ENCODE measurements at regions not wholly inside any gene's neighbourhood (a gene's known extent, or its start where the extent isn't known, plus 50 kb on each side); places are given as distances from the start of the nearest gene placed in this dataset.

- ChIA-PET POLR2A (no interaction called here), CTCF (no interaction called here)
- no peak for TF ChIP-seq HDGF (IDR thresholded peaks at IDR 0.05; ENCODE audit: borderline replicate concordance)
- no peak for TF ChIP-seq ARNT (IDR thresholded peaks at IDR 0.05)
- TF ChIP-seq TARDBP (IDR thresholded peaks at IDR 0.05) = no peak
- TF ChIP-seq FOXA1 (IDR thresholded peaks at IDR 0.05) = no peak
- no peak for TF ChIP-seq CTBP1 (IDR thresholded peaks at IDR 0.05; ENCODE audit: borderline replicate concordance)
- no peak for TF ChIP-seq LEF1 (IDR thresholded peaks at IDR 0.05; ENCODE audit: borderline replicate concordance)
- TF ChIP-seq FOXK2 (IDR thresholded peaks at IDR 0.05) = no peak
- TF ChIP-seq SUZ12 (IDR thresholded peaks at IDR 0.05) = no peak
- TF ChIP-seq, protein P1, sequence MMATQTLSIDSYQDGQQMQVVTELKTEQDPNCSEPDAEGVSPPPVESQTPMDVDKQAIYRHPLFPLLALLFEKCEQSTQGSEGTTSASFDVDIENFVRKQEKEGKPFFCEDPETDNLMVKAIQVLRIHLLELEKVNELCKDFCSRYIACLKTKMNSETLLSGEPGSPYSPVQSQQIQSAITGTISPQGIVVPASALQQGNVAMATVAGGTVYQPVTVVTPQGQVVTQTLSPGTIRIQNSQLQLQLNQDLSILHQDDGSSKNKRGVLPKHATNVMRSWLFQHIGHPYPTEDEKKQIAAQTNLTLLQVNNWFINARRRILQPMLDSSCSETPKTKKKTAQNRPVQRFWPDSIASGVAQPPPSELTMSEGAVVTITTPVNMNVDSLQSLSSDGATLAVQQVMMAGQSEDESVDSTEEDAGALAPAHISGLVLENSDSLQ (IDR thresholded peaks at IDR 0.05) = no peak
- TF ChIP-seq L3MBTL2 (conservative IDR thresholded peaks at IDR 0.05) = no peak
- no peak for TF ChIP-seq ELF4 (IDR thresholded peaks at IDR 0.05)
- TF ChIP-seq SP1 (IDR thresholded peaks at IDR 0.05) = no peak
- no peak for DNase-seq (ENCODE audit: extremely low spot score)
Measured at GRCh38 chr1:4057603-4058002, 157.5 kb upstream of the C1orf174 start.

GRCh38 chr1:4058122-4058521 lies 158.1 kb upstream of the C1orf174 start:
- TF ChIP-seq FOXA1 (IDR thresholded peaks at IDR 0.05) = no peak
- no peak for TF ChIP-seq NFRKB (IDR thresholded peaks at IDR 0.05)
- no peak for TF ChIP-seq SUZ12 (IDR thresholded peaks at IDR 0.05)
- TF ChIP-seq ELF4 (IDR thresholded peaks at IDR 0.05) = no peak
- TF ChIP-seq CTBP1 (IDR thresholded peaks at IDR 0.05; ENCODE audit: borderline replicate concordance) = no peak
- TF ChIP-seq FOXK2 (IDR thresholded peaks at IDR 0.05) = no peak
- no peak for TF ChIP-seq TARDBP (IDR thresholded peaks at IDR 0.05)
- no peak for TF ChIP-seq LEF1 (IDR thresholded peaks at IDR 0.05; ENCODE audit: borderline replicate concordance)
- no peak for TF ChIP-seq SP1 (IDR thresholded peaks at IDR 0.05)
- no peak for TF ChIP-seq BHLHE40 (IDR thresholded peaks at IDR 0.05; ENCODE audit: borderline replicate concordance)
- no peak for TF ChIP-seq FOXM1 (IDR thresholded peaks at IDR 0.05; ENCODE audit: borderline replicate concordance)
- TF ChIP-seq, protein P1 (IDR thresholded peaks at IDR 0.05) = no peak
- TF ChIP-seq ARNT (IDR thresholded peaks at IDR 0.05) = no peak
- no peak for TF ChIP-seq HDGF (IDR thresholded peaks at IDR 0.05; ENCODE audit: borderline replicate concordance)
- DNase-seq (ENCODE audit: extremely low spot score) = no peak
- POLR2A ChIA-PET = no interaction called here
- CTCF ChIA-PET = no interaction called here

DNA sequence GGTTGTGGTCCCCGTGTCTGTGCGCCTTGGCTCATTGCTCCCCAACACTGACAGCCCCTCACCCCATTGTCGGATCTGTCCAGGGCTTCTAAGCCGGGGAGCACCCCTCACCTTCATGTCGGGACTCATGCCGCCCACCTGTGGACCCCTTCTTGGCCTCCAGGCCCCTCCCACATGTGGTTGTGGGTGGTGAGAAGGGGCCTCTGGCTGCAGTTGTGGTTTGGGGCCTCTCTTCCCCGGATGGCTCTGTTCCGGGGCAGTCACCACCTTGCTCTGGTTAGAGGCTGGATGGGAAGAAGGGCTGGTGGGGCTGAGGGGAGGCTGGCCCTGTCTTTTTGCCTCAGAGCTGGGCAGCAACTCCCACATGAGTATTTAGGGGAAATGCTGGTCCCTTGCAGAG lies 158.6 kb upstream of the C1orf174 start:
- ChIA-PET CTCF (no interaction called here), POLR2A (no interaction called here)
- no peak for DNase-seq (ENCODE audit: extremely low spot score)
- TF ChIP-seq FOXM1 (IDR thresholded peaks at IDR 0.05; ENCODE audit: borderline replicate concordance) (no peak), CTBP1 (IDR thresholded peaks at IDR 0.05; ENCODE audit: borderline replicate concordance) (no peak), HDGF (IDR thresholded peaks at IDR 0.05; ENCODE audit: borderline replicate concordance) (no peak), ZNF384 (IDR thresholded peaks at IDR 0.05) (no peak), SUZ12 (IDR thresholded peaks at IDR 0.05) (no peak)

DNA sequence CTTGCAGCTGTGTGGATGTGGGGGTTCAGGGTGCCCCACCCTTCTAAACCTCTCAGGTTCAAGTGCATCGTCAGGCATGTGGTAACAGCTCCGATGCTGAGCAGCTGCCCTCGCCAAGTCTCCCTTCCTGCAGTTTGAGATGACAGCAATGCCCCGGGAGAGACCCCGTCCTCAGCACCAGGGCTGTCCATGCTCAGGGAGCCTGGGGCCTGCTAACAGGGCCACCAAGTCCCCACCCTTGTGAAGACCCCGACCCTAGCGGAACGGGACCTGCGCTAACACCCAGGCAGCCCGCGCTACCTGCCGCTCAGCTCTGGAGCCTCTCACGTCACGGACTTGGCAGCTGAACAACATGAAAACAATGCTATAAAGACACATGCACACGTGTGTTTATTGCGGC lies 159.2 kb upstream of the C1orf174 start:
- TF ChIP-seq HDGF (IDR thresholded peaks at IDR 0.05; ENCODE audit: borderline replicate concordance) (no peak), CTBP1 (IDR thresholded peaks at IDR 0.05; ENCODE audit: borderline replicate concordance) (no peak), FOXK2 (IDR thresholded peaks at IDR 0.05) (no peak), SUZ12 (IDR thresholded peaks at IDR 0.05) (no peak), FOXA1 (IDR thresholded peaks at IDR 0.05) (no peak), FOXM1 (IDR thresholded peaks at IDR 0.05; ENCODE audit: borderline replicate concordance) (no peak), ARNT (IDR thresholded peaks at IDR 0.05) (no peak), NFRKB (IDR thresholded peaks at IDR 0.05) (no peak), TARDBP (IDR thresholded peaks at IDR 0.05) (no peak), L3MBTL2 (conservative IDR thresholded peaks at IDR 0.05) (no peak), BHLHE40 (IDR thresholded peaks at IDR 0.05; ENCODE audit: borderline replicate concordance) (no peak), LEF1 (IDR thresholded peaks at IDR 0.05; ENCODE audit: borderline replicate concordance) (no peak), ZNF384 (IDR thresholded peaks at IDR 0.05) (no peak), ELF4 (IDR thresholded peaks at IDR 0.05) (no peak), SP1 (IDR thresholded peaks at IDR 0.05) (no peak)
- TF ChIP-seq, protein P1 (IDR thresholded peaks at IDR 0.05) = no peak
- POLR2A ChIA-PET = no interaction called here
- CTCF ChIA-PET = no interaction called here
- DNase-seq (ENCODE audit: extremely low spot score) = no peak

DNA sequence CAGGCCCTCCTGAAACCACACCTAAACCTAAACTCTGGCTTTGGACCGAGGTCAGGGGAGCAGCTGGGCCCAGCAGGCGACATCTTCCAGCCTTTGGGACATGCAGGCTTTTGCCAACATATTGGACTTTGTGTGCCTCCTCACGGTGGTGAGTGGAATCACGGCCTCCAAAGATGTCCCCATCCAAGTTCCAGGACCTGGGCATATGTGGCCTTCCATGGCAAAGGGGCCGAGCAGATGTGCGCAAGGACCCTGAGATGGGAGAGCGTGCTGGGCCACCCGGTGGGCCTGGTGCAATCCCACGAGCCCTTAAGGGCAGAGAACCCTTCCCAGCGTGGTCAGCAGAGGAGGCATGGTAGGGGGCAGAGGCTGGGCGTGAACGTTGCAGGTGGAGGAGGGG lies 160.8 kb upstream of the C1orf174 start:
- CTCF ChIA-PET = no interaction called here
- POLR2A ChIA-PET = no interaction called here
- TF ChIP-seq FOXA1 (IDR thresholded peaks at IDR 0.05) = no peak
- no peak for TF ChIP-seq FOXM1 (IDR thresholded peaks at IDR 0.05; ENCODE audit: borderline replicate concordance)
- no peak for TF ChIP-seq LEF1 (IDR thresholded peaks at IDR 0.05; ENCODE audit: borderline replicate concordance)
- no peak for DNase-seq (ENCODE audit: extremely low spot score)

DNA sequence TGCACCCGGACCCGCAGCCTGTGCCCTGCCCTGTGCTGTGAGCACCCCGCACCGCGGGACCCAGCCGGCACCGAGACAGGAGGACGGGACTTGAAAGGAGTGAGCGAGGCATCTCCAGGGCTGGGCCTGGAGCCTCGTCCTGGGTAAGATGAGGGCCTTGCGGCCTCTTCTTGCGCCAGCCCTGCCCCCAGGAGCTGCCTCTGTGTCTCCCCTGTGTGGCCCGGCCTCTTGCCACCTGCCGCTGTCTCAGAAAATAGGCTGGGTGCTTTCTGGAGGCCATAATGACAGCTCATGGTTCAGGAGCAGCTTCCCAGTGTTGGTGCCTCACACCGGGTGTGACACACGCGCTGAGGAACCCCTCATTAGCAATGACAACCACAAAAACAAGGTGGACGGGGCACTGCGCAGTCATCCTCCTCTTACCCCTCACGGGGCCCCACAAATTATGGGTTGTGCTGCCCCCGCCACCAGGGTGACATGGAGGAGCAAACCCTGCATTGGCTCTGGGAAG lies 161.5 kb upstream of the C1orf174 start:
- no peak for DNase-seq (ENCODE audit: extremely low spot score)
- TF ChIP-seq NFRKB (IDR thresholded peaks at IDR 0.05) (no peak), CTBP1 (IDR thresholded peaks at IDR 0.05; ENCODE audit: borderline replicate concordance) (no peak), SUZ12 (IDR thresholded peaks at IDR 0.05) (no peak), HDGF (IDR thresholded peaks at IDR 0.05; ENCODE audit: borderline replicate concordance) (no peak), BHLHE40 (IDR thresholded peaks at IDR 0.05; ENCODE audit: borderline replicate concordance) (no peak), LEF1 (IDR thresholded peaks at IDR 0.05; ENCODE audit: borderline replicate concordance) (no peak), ZNF384 (IDR thresholded peaks at IDR 0.05) (no peak), L3MBTL2 (conservative IDR thresholded peaks at IDR 0.05) (no peak), ARNT (IDR thresholded peaks at IDR 0.05) (no peak), FOXA1 (IDR thresholded peaks at IDR 0.05) (no peak), ELF4 (IDR thresholded peaks at IDR 0.05) (no peak), FOXM1 (IDR thresholded peaks at IDR 0.05; ENCODE audit: borderline replicate concordance) (no peak), SP1 (IDR thresholded peaks at IDR 0.05) (no peak), TARDBP (IDR thresholded peaks at IDR 0.05) (no peak), FOXK2 (IDR thresholded peaks at IDR 0.05) (no peak)
- TF ChIP-seq, protein P1 (IDR thresholded peaks at IDR 0.05) = no peak
- CTCF ChIA-PET = no interaction called here
- POLR2A ChIA-PET = interaction anchor here (1.3 kb wide), 1 partner anchor 14 kb away, joined by 4 read pairs; no protein-coding TSS in a partner anchor
